Gastrocnemius medialis (tissue), 4 donors: ENCODE measurements at regions not wholly inside any gene's neighbourhood (a gene's known extent, or its start where the extent isn't known, plus 50 kb on each side); places are given as distances from the start of the nearest gene placed in this dataset.

ENCODE experiments used
- POLR2A ChIP-seq, 2 donors: fragments of 450-650 bp; IDR thresholded peaks; one replicate each; pipeline ENCODE4 v1.6.1; 2017; ENCODE audit warnings: antibody characterized with exemption in 2 of 2, mild to moderate bottlenecking in 2 of 2, moderate library complexity in 2 of 2
- TF ChIP-seq, protein P1 (sequence below), 5 experiments: fragments of 450-650 bp in 3 of 5; fragments of 200-600 bp in 2 of 5; sonication (generic) in 2 of 5; IDR thresholded peaks in 4 of 5; conservative IDR thresholded peaks in 1 of 5; 1 replicate in 4 of 5; 2 replicates in 1 of 5; pipeline ENCODE4 v1.5.1; 2016 to 2019; ENCODE audit warnings: antibody characterized with exemption in 5 of 5, mild to moderate bottlenecking in 3 of 5, moderate library complexity in 3 of 5

DNA sequence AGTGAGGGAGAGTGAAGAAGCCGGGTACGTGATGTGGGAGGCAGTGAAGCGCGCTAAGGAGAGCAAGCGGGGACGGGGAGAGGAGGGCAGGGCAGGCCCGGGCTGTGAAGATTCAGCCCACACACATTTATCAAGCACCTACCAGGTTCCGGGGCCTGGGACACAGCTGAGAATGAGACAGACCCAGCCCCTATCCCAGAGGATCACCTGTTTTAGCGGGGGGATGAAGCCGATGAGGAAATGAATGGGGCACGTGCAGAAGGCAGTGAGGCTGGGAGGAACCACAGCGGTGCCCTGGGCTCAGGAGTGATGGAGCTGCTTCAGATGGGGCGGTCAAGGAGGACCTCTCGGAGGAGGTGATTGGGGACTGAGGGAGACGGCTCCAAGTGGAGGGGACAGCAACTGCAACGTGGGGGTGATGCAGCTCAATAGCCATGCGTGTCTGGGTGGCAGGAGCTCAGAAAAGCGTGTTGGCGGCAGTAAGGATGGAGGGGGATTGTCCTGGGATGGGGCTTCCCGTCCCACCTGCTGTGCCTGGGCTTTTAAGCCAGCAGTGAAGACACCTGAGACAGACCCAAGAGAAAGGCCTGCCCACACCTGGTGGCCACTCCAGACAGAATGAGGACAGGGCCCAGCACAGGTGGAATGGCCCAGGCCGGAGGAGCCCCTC, 77.5 kb upstream of the UNC5A start:
- TF ChIP-seq, protein P1, sequence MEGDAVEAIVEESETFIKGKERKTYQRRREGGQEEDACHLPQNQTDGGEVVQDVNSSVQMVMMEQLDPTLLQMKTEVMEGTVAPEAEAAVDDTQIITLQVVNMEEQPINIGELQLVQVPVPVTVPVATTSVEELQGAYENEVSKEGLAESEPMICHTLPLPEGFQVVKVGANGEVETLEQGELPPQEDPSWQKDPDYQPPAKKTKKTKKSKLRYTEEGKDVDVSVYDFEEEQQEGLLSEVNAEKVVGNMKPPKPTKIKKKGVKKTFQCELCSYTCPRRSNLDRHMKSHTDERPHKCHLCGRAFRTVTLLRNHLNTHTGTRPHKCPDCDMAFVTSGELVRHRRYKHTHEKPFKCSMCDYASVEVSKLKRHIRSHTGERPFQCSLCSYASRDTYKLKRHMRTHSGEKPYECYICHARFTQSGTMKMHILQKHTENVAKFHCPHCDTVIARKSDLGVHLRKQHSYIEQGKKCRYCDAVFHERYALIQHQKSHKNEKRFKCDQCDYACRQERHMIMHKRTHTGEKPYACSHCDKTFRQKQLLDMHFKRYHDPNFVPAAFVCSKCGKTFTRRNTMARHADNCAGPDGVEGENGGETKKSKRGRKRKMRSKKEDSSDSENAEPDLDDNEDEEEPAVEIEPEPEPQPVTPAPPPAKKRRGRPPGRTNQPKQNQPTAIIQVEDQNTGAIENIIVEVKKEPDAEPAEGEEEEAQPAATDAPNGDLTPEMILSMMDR (IDR thresholded peaks at IDR 0.05 in 4 of 5, conservative IDR thresholded peaks at IDR 0.05 in 1 of 5), result no peak
- no peak for TF ChIP-seq POLR2A (IDR thresholded peaks at IDR 0.05)
